H1 (cell line): ENCODE measurements at regions not wholly inside any gene's neighbourhood (a gene's known extent, or its start where the extent isn't known, plus 50 kb on each side); places are given as distances from the start of the nearest gene placed in this dataset.

Experiments used
- EP300 ChIP-seq, 2 experiments: IDR thresholded peaks; 1 replicate in 1 of 2; 2 replicates in 1 of 2; pipeline ENCODE4 v1.6.1; 2011 to 2012; ENCODE audit warnings: low read depth in 2 of 2, low read length in 2 of 2, mild to moderate bottlenecking in 2 of 2, borderline replicate concordance in 1 of 2, inconsistent platforms in 1 of 2, moderate library complexity in 1 of 2
- EZH2 ChIP-seq: fragments of 200-600 bp; sonication (generic); IDR thresholded peaks from 2 replicates; pipeline ENCODE4 v1.7.1; 2012; ENCODE audit warnings: low read depth, mild to moderate bottlenecking, moderate library complexity, low read length, inconsistent platforms; ENCODE audit not compliant: severe bottlenecking
- JUN ChIP-seq: IDR thresholded peaks from 2 replicates; pipeline ENCODE4 v1.6.1; 2011; ENCODE audit warnings: low read depth, mild to moderate bottlenecking, improper control_type of control experiment, low read length
- POLR2AphosphoS5 ChIP-seq: IDR thresholded peaks from 2 replicates; pipeline ENCODE4 v1.6.1; 2011; ENCODE audit warnings: low read depth, low read length
- TF ChIP-seq, protein P1 (sequence below), 3 experiments: IDR thresholded peaks; 1 replicate in 2 of 3; 2 replicates in 1 of 3; pipeline versions ENCODE4 v1.5.1 to v1.6.1; 2011; ENCODE audit warnings: low read length in 3 of 3, mild to moderate bottlenecking in 3 of 3, inconsistent platforms in 2 of 3, low read depth in 1 of 3, moderate library complexity in 1 of 3; ENCODE audit not compliant: insufficient read depth in 1 of 3; ENCODE audit errors: control extremely low read depth in 1 of 3

DNA sequence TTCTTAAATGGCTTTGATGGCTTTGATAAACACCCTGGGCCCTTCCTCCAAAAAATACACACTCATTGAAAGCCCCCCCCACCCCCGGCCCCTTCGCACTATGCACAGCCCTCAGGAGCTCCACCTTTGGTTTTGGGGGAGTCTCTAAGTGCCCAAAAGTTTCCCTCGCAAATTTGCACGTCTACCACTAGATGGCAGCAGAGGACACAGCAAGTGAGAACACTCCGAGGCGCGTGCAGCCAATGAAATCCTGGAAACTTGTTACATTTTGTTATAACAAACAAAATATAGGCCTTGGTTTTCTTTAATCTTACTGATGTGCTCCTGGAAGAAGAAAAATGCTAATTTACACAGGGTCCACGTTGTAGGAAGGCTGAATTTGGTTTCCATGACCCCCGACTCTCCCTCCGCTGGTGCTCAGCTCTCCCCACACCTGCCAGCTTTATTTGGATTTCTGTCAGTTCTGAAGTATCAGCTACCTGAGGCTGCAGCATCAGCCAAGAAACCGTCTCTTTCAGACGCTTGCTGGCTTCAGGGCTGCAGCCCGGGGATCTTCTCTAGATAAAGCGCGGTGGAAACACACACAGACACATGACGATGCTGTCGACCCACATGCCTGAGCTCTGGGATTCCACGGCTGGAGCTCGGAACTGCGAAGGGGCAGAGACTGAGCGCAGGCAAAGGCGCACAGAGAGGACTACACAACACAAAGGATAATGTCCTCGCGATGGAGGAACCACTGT is 148.3 kb upstream of the RPS6KA2 start:
- TF ChIP-seq JUN (no peak), EP300 (IDR thresholded peaks at IDR 0.05; ENCODE audit: borderline replicate concordance in 1 of 2, low read depth in 2 of 2, low read length in 2 of 2) (no peak), EZH2 (no peak), POLR2AphosphoS5 (no peak)
- TF ChIP-seq, protein P1, sequence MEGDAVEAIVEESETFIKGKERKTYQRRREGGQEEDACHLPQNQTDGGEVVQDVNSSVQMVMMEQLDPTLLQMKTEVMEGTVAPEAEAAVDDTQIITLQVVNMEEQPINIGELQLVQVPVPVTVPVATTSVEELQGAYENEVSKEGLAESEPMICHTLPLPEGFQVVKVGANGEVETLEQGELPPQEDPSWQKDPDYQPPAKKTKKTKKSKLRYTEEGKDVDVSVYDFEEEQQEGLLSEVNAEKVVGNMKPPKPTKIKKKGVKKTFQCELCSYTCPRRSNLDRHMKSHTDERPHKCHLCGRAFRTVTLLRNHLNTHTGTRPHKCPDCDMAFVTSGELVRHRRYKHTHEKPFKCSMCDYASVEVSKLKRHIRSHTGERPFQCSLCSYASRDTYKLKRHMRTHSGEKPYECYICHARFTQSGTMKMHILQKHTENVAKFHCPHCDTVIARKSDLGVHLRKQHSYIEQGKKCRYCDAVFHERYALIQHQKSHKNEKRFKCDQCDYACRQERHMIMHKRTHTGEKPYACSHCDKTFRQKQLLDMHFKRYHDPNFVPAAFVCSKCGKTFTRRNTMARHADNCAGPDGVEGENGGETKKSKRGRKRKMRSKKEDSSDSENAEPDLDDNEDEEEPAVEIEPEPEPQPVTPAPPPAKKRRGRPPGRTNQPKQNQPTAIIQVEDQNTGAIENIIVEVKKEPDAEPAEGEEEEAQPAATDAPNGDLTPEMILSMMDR (IDR thresholded peaks at IDR 0.05; ENCODE audit: control extremely low read depth in 1 of 3, insufficient read depth in 1 of 3, low read depth in 1 of 3, low read length in 3 of 3) = peak; percentile 74 to 91 (median 79)
